H9 (cell line): ENCODE measurements at regions not wholly inside any gene's neighbourhood (a gene's known extent, or its start where the extent isn't known, plus 50 kb on each side); places are given as distances from the start of the nearest gene placed in this dataset.

Experiments used
- DNase-seq: peaks from one replicate; pipeline ENCODE4 v3.0.0-alpha.2; 2017
- H2AFZ ChIP-seq: one replicate; pipeline ENCODE4 v1.6.1; 2013; ENCODE audit warnings: mild to moderate bottlenecking, low read length, control low read depth, moderate library complexity
- H2AK5ac ChIP-seq: 2 replicates; pipeline ENCODE4 v1.6.1; 2013; ENCODE audit warnings: low read length, control low read depth, mixed read lengths; ENCODE audit not compliant: insufficient read length
- H2BK120ac ChIP-seq: one replicate; pipeline ENCODE4 v1.6.1; 2013; ENCODE audit warnings: low read depth, mild to moderate bottlenecking, low read length, control low read depth, inconsistent platforms; ENCODE audit not compliant: poor library complexity, severe bottlenecking
- H2BK12ac ChIP-seq: 2 replicates; pipeline ENCODE4 v1.6.1; 2013; ENCODE audit warnings: low read length, control low read depth, mixed read lengths, low read depth; ENCODE audit not compliant: insufficient read length
- H2BK15ac ChIP-seq: 2 replicates; pipeline ENCODE4 v1.6.1; 2013; ENCODE audit warnings: low read depth, low read length, control low read depth
- H2BK20ac ChIP-seq: one replicate; pipeline ENCODE4 v1.6.1; 2013; ENCODE audit warnings: low read depth, mild to moderate bottlenecking, low read length, control low read depth, inconsistent platforms; ENCODE audit not compliant: poor library complexity, severe bottlenecking
- H2BK5ac ChIP-seq: 2 replicates; pipeline ENCODE4 v1.6.1; 2013; ENCODE audit warnings: low read length, control low read depth, mixed read lengths; ENCODE audit not compliant: insufficient read length
- H3K14ac ChIP-seq: 2 replicates; pipeline ENCODE4 v1.6.1; 2013; ENCODE audit warnings: low read length, control low read depth; ENCODE audit not compliant: insufficient read depth
- H3K18ac ChIP-seq: 2 replicates; pipeline ENCODE4 v1.6.1; 2013; ENCODE audit warnings: low read depth, mild to moderate bottlenecking, mixed read lengths, low read length, control low read depth; ENCODE audit not compliant: insufficient read length
- H3K23ac ChIP-seq: 2 replicates; pipeline ENCODE4 v1.6.1; 2013; ENCODE audit warnings: low read length, control low read depth, mixed read lengths, low read depth; ENCODE audit not compliant: insufficient read length
- H3K23me2 ChIP-seq: 2 replicates; pipeline ENCODE4 v1.6.1; 2013; ENCODE audit warnings: low read depth, mild to moderate bottlenecking, mixed read lengths, low read length, control low read depth; ENCODE audit not compliant: insufficient read length, poor library complexity, severe bottlenecking
- H3K27ac ChIP-seq: 2 replicates; pipeline ENCODE4 v1.5.1; 2013; ENCODE audit warnings: low read length, control low read depth, mixed read lengths, low read depth; ENCODE audit not compliant: insufficient read length
- H3K27me3 ChIP-seq: 2 replicates; pipeline ENCODE4 v1.6.1; 2013; ENCODE audit warnings: low read length, control low read depth, inconsistent platforms; ENCODE audit not compliant: insufficient read depth
- H3K4ac ChIP-seq: 2 replicates; pipeline ENCODE4 v1.6.1; 2013; ENCODE audit warnings: low read depth, mild to moderate bottlenecking, control low read depth, inconsistent platforms, low read length, moderate library complexity
- H3K4me1 ChIP-seq: 2 replicates; pipeline ENCODE4 v1.6.1; 2013; ENCODE audit warnings: low read length, control low read depth, inconsistent platforms; ENCODE audit not compliant: insufficient read depth
- H3K4me2 ChIP-seq: 2 replicates; pipeline ENCODE4 v1.6.1; 2013; ENCODE audit warnings: low read length, control low read depth, mixed read lengths; ENCODE audit not compliant: insufficient read length, insufficient read depth
- H3K56ac ChIP-seq: 2 replicates; pipeline ENCODE4 v1.6.1; 2013; ENCODE audit warnings: low read depth, mild to moderate bottlenecking, mixed read lengths, low read length, control low read depth; ENCODE audit not compliant: insufficient read length
- H3K79me1 ChIP-seq: 2 replicates; pipeline ENCODE4 v1.6.1; 2013; ENCODE audit warnings: low read depth, mild to moderate bottlenecking, moderate library complexity, low read length, control low read depth, inconsistent platforms; ENCODE audit not compliant: insufficient read depth, poor library complexity, severe bottlenecking
- H3K79me2 ChIP-seq: 2 replicates; pipeline ENCODE4 v1.6.1; 2013; ENCODE audit warnings: low read length, control low read depth, inconsistent platforms; ENCODE audit not compliant: insufficient read depth
- H3K9ac ChIP-seq: 2 replicates; pipeline ENCODE4 v1.6.1; 2013; ENCODE audit warnings: low read length, control low read depth, mixed read lengths; ENCODE audit not compliant: insufficient read length; ENCODE audit errors: extremely low read depth
- H3K9me3 ChIP-seq: one replicate; pipeline ENCODE4 v1.6.1; 2013; ENCODE audit warnings: low read depth, low read length, inconsistent platforms; ENCODE audit not compliant: control insufficient read depth
- H3T11ph ChIP-seq: one replicate; pipeline ENCODE4 v1.6.1; 2013; ENCODE audit warnings: mild to moderate bottlenecking, low read length, control low read depth, inconsistent platforms
- H4K20me1 ChIP-seq: one replicate; pipeline ENCODE4 v1.6.1; 2013; ENCODE audit not compliant: control insufficient read depth, insufficient read length, insufficient read depth
- H4K5ac ChIP-seq: 2 replicates; pipeline ENCODE4 v1.6.1; 2013; ENCODE audit warnings: low read depth, mild to moderate bottlenecking, mixed read lengths, low read length, control low read depth; ENCODE audit not compliant: insufficient read length
- H4K8ac ChIP-seq: replicated peaks from 2 replicates; pipeline ENCODE4 v1.6.1; 2013; ENCODE audit warnings: low read length, control low read depth, mixed read lengths, low read depth; ENCODE audit not compliant: insufficient read length
- H4K91ac ChIP-seq: 2 replicates; pipeline ENCODE4 v1.6.1; 2013; ENCODE audit warnings: low read depth, mild to moderate bottlenecking, moderate library complexity, mixed read lengths, low read length, control low read depth; ENCODE audit not compliant: insufficient read length
- H3K27ac Mint-ChIP-seq, 3 experiments: 2 replicates in 2 of 3; 3 replicates in 1 of 3; pipeline ENCODE4 v1.8.0; 2020 to 2021; ENCODE audit warnings: mixed read lengths in 3 of 3, mild to moderate bottlenecking in 1 of 3, moderate library complexity in 1 of 3
- H3K27me3 Mint-ChIP-seq: 2 replicates; pipeline ENCODE4 v1.8.0; 2021; ENCODE audit warnings: low read depth, mild to moderate bottlenecking, moderate library complexity, mixed read lengths
- H3K36me3 Mint-ChIP-seq, 3 experiments: 2 replicates in 2 of 3; 3 replicates in 1 of 3; pipeline ENCODE4 v1.8.0; 2020 to 2021; ENCODE audit warnings: low read depth in 3 of 3, mixed read lengths in 3 of 3; ENCODE audit not compliant: insufficient read depth in 1 of 3
- H3K4me1 Mint-ChIP-seq, 2 experiments: 2 replicates each; pipeline ENCODE4 v1.8.0; 2020; ENCODE audit warnings: mixed read lengths in 2 of 2
- H3K4me3 Mint-ChIP-seq, 2 experiments: 2 replicates in 1 of 2; 3 replicates in 1 of 2; pipeline ENCODE4 v1.8.0; 2020 to 2021; ENCODE audit warnings: mild to moderate bottlenecking in 2 of 2, mixed read lengths in 2 of 2, moderate library complexity in 1 of 2
- H3K9me3 Mint-ChIP-seq, 2 experiments: 2 replicates in 1 of 2; 3 replicates in 1 of 2; pipeline ENCODE4 v1.8.0; 2020; ENCODE audit warnings: mild to moderate bottlenecking in 2 of 2, mixed read lengths in 2 of 2, moderate library complexity in 1 of 2
- WGBS: extraction: QIAGEN DNeasy Blood & Tissue Kit; methylation state at CpG from one replicate; pipeline ENCODE4 v1.1.7; 2013; ENCODE audit warnings: missing lambda C conversion rate, low lambda C conversion rate, mixed read lengths; ENCODE audit not compliant: insufficient read length; ENCODE audit errors: extremely low coverage; 5-methylcytosine and 5-hydroxymethylcytosine counted together
- TF ChIP-seq, protein P1 (sequence below): fragments of 200-600 bp; sonication (generic); conservative IDR thresholded peaks from 3 replicates; pipeline ENCODE4 v1.8.0; 2021; ENCODE audit warnings: antibody characterized with exemption, mild to moderate bottlenecking

DNA sequence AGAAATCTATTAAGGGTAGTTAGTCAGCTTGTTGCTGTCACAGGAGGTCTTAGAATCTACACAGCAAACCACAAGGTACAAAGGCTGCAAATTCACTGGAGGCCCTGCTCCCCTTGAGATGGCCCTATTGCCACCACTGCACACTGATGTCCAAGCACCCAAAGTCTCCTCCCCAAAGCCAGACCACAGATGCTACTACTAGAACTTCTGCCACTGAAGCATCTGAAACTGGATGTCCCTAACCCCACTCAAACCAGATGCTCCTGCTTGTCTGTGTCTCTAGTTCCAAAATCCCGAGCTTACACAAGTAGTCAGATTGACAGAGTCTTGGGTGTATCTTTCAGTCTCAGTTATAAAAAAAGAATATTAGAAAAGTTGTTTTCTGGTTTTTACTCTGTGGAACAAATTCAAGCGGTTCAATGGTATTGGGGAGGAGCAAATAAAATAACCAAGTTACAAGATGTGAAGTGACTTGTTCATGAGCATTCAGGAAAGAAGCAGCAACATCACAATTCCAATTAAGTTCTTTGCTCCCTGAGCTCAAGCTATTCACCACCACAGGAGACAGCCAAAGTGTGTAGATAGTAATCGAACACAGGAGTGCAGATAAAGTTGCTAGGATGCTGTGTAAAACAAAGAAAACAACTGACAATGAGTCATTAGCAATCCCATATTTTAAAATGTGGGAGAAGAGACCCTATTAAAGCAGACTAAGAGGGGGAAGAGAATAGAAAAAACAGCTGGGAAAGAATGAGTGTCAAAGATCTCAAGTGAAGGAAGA is 352.3 kb downstream of the PDGFC start:
- no peak overlapping the region for H4K91ac ChIP-seq
- no peak overlapping the region for H3T11ph ChIP-seq
- Mint-ChIP-seq H3K4me3 (no peak overlapping the region), H3K27me3 (no peaks in the 10 kb centered on the region), H3K9me3 (no peaks in the 10 kb centered on the region; a peak in 1 of 5 replicates), H3K36me3 (no peaks in the 10 kb centered on the region), H3K27ac (no peak overlapping the region), H3K4me1 (peaks cover 6% of the 10 kb centered on the region in 2 experiments)
- no peak overlapping the region for H3K4me2 ChIP-seq
- H3K18ac ChIP-seq, result no peak overlapping the region
- no peak overlapping the region for H3K9ac ChIP-seq
- H3K9me3 ChIP-seq, result no peaks in the 10 kb centered on the region
- H3K14ac ChIP-seq, result no peak overlapping the region
- no peak overlapping the region for H3K4ac ChIP-seq
- no CpG with 5 or more reads among the region's 3 CpGs for WGBS
- no peak overlapping the region for H2BK20ac ChIP-seq
- H2AFZ ChIP-seq, result no peak overlapping the region
- H4K20me1 ChIP-seq, result no peaks in the 10 kb centered on the region
- no peak overlapping the region for H2BK5ac ChIP-seq
- H3K4me1 ChIP-seq, result no peaks in the 10 kb centered on the region
- H4K8ac ChIP-seq, result no peak overlapping the region
- DNase-seq, result no peak
- no peaks in the 10 kb centered on the region for H3K79me2 ChIP-seq
- no peak overlapping the region for H3K23ac ChIP-seq
- H4K5ac ChIP-seq, result no peak overlapping the region
- H3K27ac ChIP-seq, result no peak overlapping the region
- H3K27me3 ChIP-seq, result no peaks in the 10 kb centered on the region
- no peaks in the 10 kb centered on the region for H3K23me2 ChIP-seq
- no peak overlapping the region for H2AK5ac ChIP-seq
- no peak overlapping the region for H3K56ac ChIP-seq
- TF ChIP-seq, protein P1, sequence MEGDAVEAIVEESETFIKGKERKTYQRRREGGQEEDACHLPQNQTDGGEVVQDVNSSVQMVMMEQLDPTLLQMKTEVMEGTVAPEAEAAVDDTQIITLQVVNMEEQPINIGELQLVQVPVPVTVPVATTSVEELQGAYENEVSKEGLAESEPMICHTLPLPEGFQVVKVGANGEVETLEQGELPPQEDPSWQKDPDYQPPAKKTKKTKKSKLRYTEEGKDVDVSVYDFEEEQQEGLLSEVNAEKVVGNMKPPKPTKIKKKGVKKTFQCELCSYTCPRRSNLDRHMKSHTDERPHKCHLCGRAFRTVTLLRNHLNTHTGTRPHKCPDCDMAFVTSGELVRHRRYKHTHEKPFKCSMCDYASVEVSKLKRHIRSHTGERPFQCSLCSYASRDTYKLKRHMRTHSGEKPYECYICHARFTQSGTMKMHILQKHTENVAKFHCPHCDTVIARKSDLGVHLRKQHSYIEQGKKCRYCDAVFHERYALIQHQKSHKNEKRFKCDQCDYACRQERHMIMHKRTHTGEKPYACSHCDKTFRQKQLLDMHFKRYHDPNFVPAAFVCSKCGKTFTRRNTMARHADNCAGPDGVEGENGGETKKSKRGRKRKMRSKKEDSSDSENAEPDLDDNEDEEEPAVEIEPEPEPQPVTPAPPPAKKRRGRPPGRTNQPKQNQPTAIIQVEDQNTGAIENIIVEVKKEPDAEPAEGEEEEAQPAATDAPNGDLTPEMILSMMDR, result no peak
- H2BK15ac ChIP-seq, result no peak overlapping the region
- H2BK120ac ChIP-seq, result no peak overlapping the region
- no peaks in the 10 kb centered on the region for H3K79me1 ChIP-seq
- H2BK12ac ChIP-seq, result no peak overlapping the region
